ENCODE measurements at regions not wholly inside any gene's neighbourhood (a gene's known extent, or its start where the extent isn't known, plus 50 kb on each side); places are given as distances from the start of the nearest gene placed in this dataset.
"Not testable (repeated sequence)": the region's sequence is repeated elsewhere in the genome, so short reads cannot be mapped to it uniquely, and the experiment has no call there.

GRCh38 chr2:41160439-41160838 lies 708.5 kb upstream of the SLC8A1 start:
- no peak for ATAC-seq (replicated peaks)

DNA sequence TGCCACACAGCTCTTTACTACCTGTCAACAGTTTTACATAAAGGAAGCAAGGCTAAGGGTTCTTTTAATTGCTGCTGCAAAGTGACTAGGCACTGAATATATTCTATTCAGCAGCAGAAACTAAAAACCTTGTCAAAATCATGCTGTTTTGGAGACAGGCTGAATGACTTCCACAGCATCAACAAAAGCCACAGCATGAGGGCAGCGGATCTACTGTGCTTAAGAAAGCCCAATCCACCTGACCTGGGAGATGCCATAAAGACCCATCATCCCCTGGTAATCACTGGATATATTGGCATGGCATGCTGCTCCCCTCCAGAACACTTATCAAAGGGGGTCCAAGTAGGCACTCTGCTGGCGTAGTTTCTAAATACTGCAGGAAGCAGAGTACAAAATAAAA lies 715.1 kb upstream of the SLC8A1 start:
- no peak for DNase-seq
- no peak overlapping the region for H3K27ac Mint-ChIP-seq
- no peaks in the 10 kb centered on the region for H3K27me3 Mint-ChIP-seq
- no peak overlapping the region for H3K4me3 Mint-ChIP-seq
- no peaks in the 10 kb centered on the region for H3K4me1 Mint-ChIP-seq (ENCODE audit: low read depth in 2 of 2)
- no peak for ATAC-seq (replicated peaks)
- H3K9me3 Mint-ChIP-seq = no peaks in the 10 kb centered on the region
- no peaks in the 10 kb centered on the region for H3K36me3 Mint-ChIP-seq (ENCODE audit: insufficient read depth)

More at GRCh38 chr2:41160439-41160838, 708.5 kb upstream of the SLC8A1 start:
- no peaks in the 10 kb centered on the region for H3K27me3 Mint-ChIP-seq
- peaks cover 9 to 10% of the 10 kb centered on the region in 2 donors for H3K9me3 Mint-ChIP-seq
- no peak for DNase-seq
- no peak overlapping the region for H3K27ac Mint-ChIP-seq
- H3K4me3 Mint-ChIP-seq = no peak overlapping the region
- H3K36me3 Mint-ChIP-seq (ENCODE audit: insufficient read depth) = no peaks in the 10 kb centered on the region
- H3K4me1 Mint-ChIP-seq (ENCODE audit: low read depth in 2 of 2) = no peaks in the 10 kb centered on the region

GRCh38 chr2:41169744-41170143 lies 717.9 kb upstream of the SLC8A1 start:
- no peaks in the 10 kb centered on the region for H3K4me1 Mint-ChIP-seq (ENCODE audit: low read depth in 2 of 2)
- H3K36me3 Mint-ChIP-seq (ENCODE audit: insufficient read depth) = no peaks in the 10 kb centered on the region
- DNase-seq (no peak), ATAC-seq (replicated peaks) (no peak)
- no peak overlapping the region for H3K27ac Mint-ChIP-seq
- peaks cover 0 to 3% of the 10 kb centered on the region in 2 donors for H3K9me3 Mint-ChIP-seq
- no peaks in the 10 kb centered on the region for H3K27me3 Mint-ChIP-seq
- no peak overlapping the region for H3K4me3 Mint-ChIP-seq

DNA sequence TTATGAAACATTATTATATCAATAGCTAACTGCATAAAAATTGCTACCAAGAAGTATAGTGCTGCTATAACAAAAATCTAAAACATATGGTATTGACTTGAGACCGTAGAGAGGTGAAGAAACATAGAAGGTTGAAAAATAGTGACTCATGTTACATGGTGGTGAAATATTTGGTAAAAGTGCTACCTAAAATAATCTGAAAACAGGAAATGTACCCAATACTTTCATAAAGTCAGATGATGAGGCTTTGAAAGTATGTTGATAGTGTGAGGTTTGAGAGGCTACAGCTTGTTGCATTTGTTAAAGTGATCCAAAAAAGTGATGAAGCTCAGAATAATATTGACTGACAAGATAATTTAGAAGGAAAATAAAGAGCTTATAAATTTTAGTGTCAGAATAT lies 718.7 kb upstream of the SLC8A1 start:
- Mint-ChIP-seq H3K27me3 (no peaks in the 10 kb centered on the region), H3K4me1 (ENCODE audit: low read depth in 2 of 2) (no peaks in the 10 kb centered on the region), H3K4me3 (no peak overlapping the region), H3K9me3 (peaks cover 0 to 3% of the 10 kb centered on the region in 2 donors), H3K27ac (no peak overlapping the region), H3K36me3 (ENCODE audit: insufficient read depth) (no peaks in the 10 kb centered on the region)
- DNase-seq (no peak), ATAC-seq (replicated peaks) (no peak)

GRCh38 chr2:41180387-41180786 lies 728.5 kb upstream of the SLC8A1 start:
- Mint-ChIP-seq H3K27ac (no peak overlapping the region), H3K27me3 (no peaks in the 10 kb centered on the region), H3K4me1 (ENCODE audit: low read depth in 2 of 2) (no peaks in the 10 kb centered on the region), H3K36me3 (ENCODE audit: insufficient read depth) (no peaks in the 10 kb centered on the region), H3K4me3 (no peak overlapping the region), H3K9me3 (peaks cover 5 to 22% of the 10 kb centered on the region in 2 donors)
- ATAC-seq (replicated peaks) (no peak), DNase-seq (no peak)

DNA sequence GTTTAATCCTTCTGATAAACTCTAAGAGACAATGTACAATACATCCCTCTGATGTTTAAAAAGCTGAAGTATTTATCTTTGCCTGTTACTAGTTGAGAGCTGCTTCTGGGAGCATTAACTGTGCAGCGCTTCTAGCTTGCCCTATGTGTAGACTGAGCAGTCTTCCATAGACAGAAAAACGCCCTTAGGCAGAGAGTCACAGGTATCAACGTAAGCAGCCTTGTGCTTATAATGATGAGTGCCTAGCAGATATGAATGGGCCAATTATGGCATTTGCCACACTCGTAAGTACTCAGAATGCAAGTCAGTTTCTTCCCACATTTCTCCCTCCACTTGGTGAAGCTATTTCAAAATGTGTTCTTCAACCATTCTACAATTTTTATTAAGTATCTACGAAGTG lies 731.1 kb upstream of the SLC8A1 start:
- no peaks in the 10 kb centered on the region for H3K27me3 Mint-ChIP-seq
- H3K36me3 Mint-ChIP-seq (ENCODE audit: insufficient read depth) = no peaks in the 10 kb centered on the region
- H3K9me3 Mint-ChIP-seq = peaks cover 11 to 26% of the 10 kb centered on the region in 2 donors
- no peak for DNase-seq
- no peak overlapping the region for H3K27ac Mint-ChIP-seq
- no peak overlapping the region for H3K4me3 Mint-ChIP-seq
- no peaks in the 10 kb centered on the region for H3K4me1 Mint-ChIP-seq (ENCODE audit: low read depth in 2 of 2)
- no peak for ATAC-seq (replicated peaks)

DNA sequence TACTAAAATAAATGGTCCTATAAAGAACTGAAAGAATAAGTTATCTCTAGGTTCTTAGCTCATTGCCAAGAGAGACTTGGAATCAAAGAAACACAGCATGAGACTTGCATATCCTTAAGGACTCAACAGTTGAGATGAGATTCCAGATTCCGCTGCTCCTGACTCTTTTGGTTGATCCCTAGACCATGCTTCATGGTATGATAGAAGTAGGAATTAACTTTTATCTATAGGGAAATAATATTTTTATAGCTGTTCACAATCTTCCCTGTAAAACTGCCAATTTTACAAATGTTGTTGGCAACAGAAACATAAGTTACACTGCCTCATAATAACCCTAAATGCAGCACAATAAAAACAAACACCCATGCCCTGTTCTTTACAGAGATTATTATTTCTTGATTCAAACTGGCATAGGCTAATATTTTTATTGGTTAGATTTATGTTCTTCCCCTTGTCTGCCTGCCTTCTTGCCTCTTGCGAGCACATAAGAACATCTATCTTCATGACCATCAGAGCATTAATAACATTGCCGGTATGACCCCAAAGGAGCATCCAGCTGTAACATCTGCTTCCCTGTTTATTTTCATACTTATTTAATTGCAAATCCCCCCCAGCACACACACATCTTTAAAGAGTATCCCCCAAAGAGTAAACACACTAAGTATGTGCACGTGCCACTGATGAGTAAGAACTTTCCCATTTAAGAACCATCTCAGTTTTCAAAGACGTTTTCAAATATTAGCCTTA lies 735.7 kb upstream of the SLC8A1 start:
- no peak overlapping the region for H3K4me3 Mint-ChIP-seq
- no peak for ATAC-seq (replicated peaks)
- DNase-seq = no peak
- H3K27ac Mint-ChIP-seq = no peak overlapping the region
- no peaks in the 10 kb centered on the region for H3K27me3 Mint-ChIP-seq
- H3K4me1 Mint-ChIP-seq (ENCODE audit: low read depth in 2 of 2) = no peaks in the 10 kb centered on the region
- peaks cover 8 to 14% of the 10 kb centered on the region in 2 donors for H3K9me3 Mint-ChIP-seq
- H3K36me3 Mint-ChIP-seq (ENCODE audit: insufficient read depth) = no peaks in the 10 kb centered on the region

GRCh38 chr2:41194230-41194629 lies 742.3 kb upstream of the SLC8A1 start:
- Mint-ChIP-seq H3K27ac (no peak overlapping the region), H3K4me1 (ENCODE audit: low read depth in 2 of 2) (no peaks in the 10 kb centered on the region), H3K36me3 (ENCODE audit: insufficient read depth) (no peaks in the 10 kb centered on the region), H3K9me3 (peaks cover 0 to 4% of the 10 kb centered on the region in 2 donors), H3K27me3 (no peaks in the 10 kb centered on the region), H3K4me3 (no peak overlapping the region)
- no peak for ATAC-seq (replicated peaks)
- no peak for DNase-seq

GRCh38 chr2:41197781-41198180 lies 745.9 kb upstream of the SLC8A1 start:
- Mint-ChIP-seq H3K4me3 (no peak overlapping the region), H3K36me3 (ENCODE audit: insufficient read depth) (no peaks in the 10 kb centered on the region), H3K27me3 (no peaks in the 10 kb centered on the region), H3K4me1 (ENCODE audit: low read depth in 2 of 2) (no peaks in the 10 kb centered on the region), H3K9me3 (peaks cover 0 to 2% of the 10 kb centered on the region in 2 donors), H3K27ac (no peak overlapping the region)
- DNase-seq (no peak), ATAC-seq (replicated peaks) (no peak)

- ATAC-seq (replicated peaks) (no peak), DNase-seq (no peak)
- Mint-ChIP-seq H3K36me3 (ENCODE audit: insufficient read depth) (no peaks in the 10 kb centered on the region), H3K27ac (no peak overlapping the region), H3K9me3 (peaks cover 2 to 12% of the 10 kb centered on the region in 2 donors), H3K4me1 (ENCODE audit: low read depth in 2 of 2) (no peaks in the 10 kb centered on the region), H3K27me3 (no peaks in the 10 kb centered on the region), H3K4me3 (no peak overlapping the region)
Observed at GRCh38 chr2:41199334-41199733, 747.4 kb upstream of the SLC8A1 start.

GRCh38 chr2:41204315-41204714 lies 752.4 kb upstream of the SLC8A1 start:
- no peak overlapping the region for H3K4me3 Mint-ChIP-seq
- peaks cover 7 to 14% of the 10 kb centered on the region in 2 donors for H3K9me3 Mint-ChIP-seq
- H3K27ac Mint-ChIP-seq = no peak overlapping the region
- H3K4me1 Mint-ChIP-seq (ENCODE audit: low read depth in 2 of 2) = no peaks in the 10 kb centered on the region
- H3K36me3 Mint-ChIP-seq (ENCODE audit: insufficient read depth) = no peaks in the 10 kb centered on the region
- ATAC-seq (replicated peaks) (no peak), DNase-seq (no peak)
- H3K27me3 Mint-ChIP-seq = no peaks in the 10 kb centered on the region

DNA sequence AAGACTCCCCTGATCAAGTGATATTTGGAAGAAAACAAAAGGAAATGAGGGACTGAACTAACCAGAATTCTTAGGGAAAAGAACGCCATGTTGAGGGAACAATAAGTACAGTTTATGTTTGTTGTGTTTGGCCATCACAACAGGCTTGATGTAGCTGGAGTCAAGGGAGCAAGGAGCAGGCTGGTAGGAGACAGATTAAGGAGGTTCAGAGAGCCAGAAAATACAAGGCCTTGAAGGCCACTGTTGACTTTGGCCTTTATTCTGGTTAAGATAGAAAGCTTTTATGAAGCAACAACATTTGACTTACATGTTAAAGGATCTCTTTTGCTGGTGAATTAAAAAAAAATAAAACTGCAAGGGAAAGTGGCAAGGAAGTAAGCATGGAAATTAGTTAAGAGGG lies 754.1 kb upstream of the SLC8A1 start:
- Mint-ChIP-seq H3K4me1 (ENCODE audit: low read depth in 2 of 2) (no peaks in the 10 kb centered on the region), H3K27me3 (no peaks in the 10 kb centered on the region), H3K36me3 (ENCODE audit: insufficient read depth) (no peaks in the 10 kb centered on the region), H3K9me3 (peaks cover 12 to 20% of the 10 kb centered on the region in 2 donors), H3K27ac (no peak overlapping the region), H3K4me3 (no peak overlapping the region)
- ATAC-seq (replicated peaks) (no peak), DNase-seq (no peak)

GRCh38 chr2:41207578-41207977 lies 755.7 kb upstream of the SLC8A1 start:
- Mint-ChIP-seq H3K9me3 (peaks cover 12 to 20% of the 10 kb centered on the region in 2 donors), H3K36me3 (ENCODE audit: insufficient read depth) (no peaks in the 10 kb centered on the region), H3K27me3 (no peaks in the 10 kb centered on the region), H3K27ac (no peak overlapping the region), H3K4me3 (no peak overlapping the region), H3K4me1 (ENCODE audit: low read depth in 2 of 2) (no peaks in the 10 kb centered on the region)
- no peak for ATAC-seq (replicated peaks)
- DNase-seq = no peak

- H3K4me1 Mint-ChIP-seq (ENCODE audit: low read depth in 2 of 2); H3K4me3 Mint-ChIP-seq; H3K27ac Mint-ChIP-seq; ATAC-seq (replicated peaks); H3K36me3 Mint-ChIP-seq (ENCODE audit: insufficient read depth); H3K27me3 Mint-ChIP-seq; DNase-seq: not testable (repeated sequence)
- H3K9me3 Mint-ChIP-seq = peaks cover 10 to 16% of the 10 kb centered on the region in 2 donors
Observed at GRCh38 chr2:41210030-41210429, 758.1 kb upstream of the SLC8A1 start.

All from effector memory CD8-positive, alpha-beta T cell (primary cell).